Natural killer cell (primary cell): ENCODE measurements at regions not wholly inside any gene's neighbourhood (a gene's known extent, or its start where the extent isn't known, plus 50 kb on each side); places are given as distances from the start of the nearest gene placed in this dataset.
"Not testable (repeated sequence)": the region's sequence is repeated elsewhere in the genome, so short reads cannot be mapped to it uniquely, and the experiment has no call there.

ENCODE experiments used
- ATAC-seq, 3 donors: fragments of 150-1000 bp in 2 of 3; fragments of 200-7000 bp in 1 of 3; cut with Tn5 transposase; 1 replicate in 1 of 3; 2 replicates in 2 of 3; pipeline ENCODE4 v1.10.0; 2021; ENCODE audit warnings: mild to moderate bottlenecking in 2 of 3, moderate library complexity in 2 of 3
- DNase-seq, 2 donors: peaks; one replicate each; pipeline versions ENCODE4 v3.0.0 to v3.0.0-alpha.2; 2013 to 2021; ENCODE audit warnings: mixed read lengths in 1 of 2
- H3K27ac ChIP-seq: one replicate; pipeline ENCODE4 v1.5.1; 2013; ENCODE audit warnings: mild to moderate bottlenecking, low read length
- H3K27me3 ChIP-seq: one replicate; pipeline ENCODE4 v1.6.1; 2013; ENCODE audit warnings: low read length; ENCODE audit not compliant: control insufficient read depth, insufficient read depth
- H3K36me3 ChIP-seq: one replicate; pipeline ENCODE4 v1.6.1; 2013; ENCODE audit warnings: low read length; ENCODE audit not compliant: control insufficient read depth, insufficient read depth
- H3K4me1 ChIP-seq: one replicate; pipeline ENCODE4 v1.6.1; 2013; ENCODE audit warnings: low read length; ENCODE audit not compliant: control insufficient read depth, insufficient read depth
- H3K4me3 ChIP-seq: one replicate; pipeline ENCODE4 v1.5.1; 2013; ENCODE audit warnings: low read length
- H3K9me3 ChIP-seq: one replicate; pipeline ENCODE4 v1.6.1; 2013; ENCODE audit warnings: low read length; ENCODE audit not compliant: control insufficient read depth, insufficient read depth
- H3K27ac Mint-ChIP-seq, 2 donors: one replicate each; pipeline ENCODE4 v1.8.0; 2022; ENCODE audit warnings: mild to moderate bottlenecking in 2 of 2, mixed read lengths in 2 of 2, moderate library complexity in 1 of 2
- H3K27me3 Mint-ChIP-seq, 2 donors: one replicate each; pipeline ENCODE4 v1.8.0; 2022; ENCODE audit warnings: low read depth in 2 of 2, mixed read lengths in 2 of 2
- H3K36me3 Mint-ChIP-seq: one replicate; pipeline ENCODE4 v1.8.0; 2022; ENCODE audit warnings: mixed read lengths
- H3K4me1 Mint-ChIP-seq, 2 donors: one replicate each; pipeline ENCODE4 v1.8.0; 2022; ENCODE audit warnings: mixed read lengths in 2 of 2
- H3K4me3 Mint-ChIP-seq: one replicate; pipeline ENCODE4 v1.8.0; 2022; ENCODE audit warnings: mild to moderate bottlenecking, moderate library complexity, mixed read lengths
- H3K9me3 Mint-ChIP-seq, 2 donors: one replicate each; pipeline ENCODE4 v1.8.0; 2022; ENCODE audit warnings: mixed read lengths in 2 of 2
- CTCF ChIP-seq: fragments of 200-600 bp; IDR thresholded peaks from one replicate; pipeline ENCODE4 v1.8.0; 2022; ENCODE audit warnings: antibody characterized with exemption
- WGBS: methylation state at CpG from one replicate; pipeline ENCODE4 v1.1.7; 2013; ENCODE audit warnings: missing lambda C conversion rate; ENCODE audit not compliant: insufficient coverage; 5-methylcytosine and 5-hydroxymethylcytosine counted together
- intact Hi-C: fragments of 100-400 bp; cut with micrococcal nuclease; formaldehyde crosslinking; loops from one replicate; pipeline ENCODE4 v1.14.2; 2022

GRCh38 chr7:84730864-84731263 is 456.0 kb downstream of the SEMA3D start:
- H3K4me1 Mint-ChIP-seq, ATAC-seq, H3K4me3 ChIP-seq, H3K27ac Mint-ChIP-seq, H3K4me1 ChIP-seq, H3K9me3 ChIP-seq, H3K27ac ChIP-seq, H3K36me3 Mint-ChIP-seq, DNase-seq, H3K27me3 ChIP-seq, H3K36me3 ChIP-seq, H3K4me3 Mint-ChIP-seq, intact Hi-C loops, H3K27me3 Mint-ChIP-seq: not testable (repeated sequence)
- 42% methylated on average over 2 of the region's 4 CpGs for WGBS
- peaks cover 9 to 15% of the 10 kb centered on the region in 2 donors for H3K9me3 Mint-ChIP-seq

- no peak for ATAC-seq
- intact Hi-C loops: no loop called here
- Histone ChIP-seq H3K4me1 (no peaks in the 10 kb centered on the region), H3K27ac (no peak overlapping the region), H3K9me3 (no peaks in the 10 kb centered on the region), H3K4me3 (no peak overlapping the region), H3K27me3 (no peaks in the 10 kb centered on the region), H3K36me3 (no peaks in the 10 kb centered on the region)
- Mint-ChIP-seq H3K9me3 (peaks cover 17 to 21% of the 10 kb centered on the region in 2 donors), H3K36me3 (peaks cover 10% of the 10 kb centered on the region), H3K27ac (no peak overlapping the region), H3K4me3 (no peak overlapping the region), H3K4me1 (no peaks in the 10 kb centered on the region), H3K27me3 (no peaks in the 10 kb centered on the region)
- DNase-seq: no peak
- WGBS: 79% methylated on average over 1 of the region's 1 CpG
- no peak for TF ChIP-seq CTCF
Measured at GRCh38 chr7:84729284-84729683, 457.6 kb downstream of the SEMA3D start.

GRCh38 chr7:84722734-84723133 is 464.1 kb downstream of the SEMA3D start:
- no peak overlapping the region for H3K4me3 ChIP-seq
- no peak for TF ChIP-seq CTCF
- H3K27me3 Mint-ChIP-seq: no peaks in the 10 kb centered on the region
- no peak overlapping the region for H3K4me3 Mint-ChIP-seq
- no peaks in the 10 kb centered on the region for H3K36me3 ChIP-seq
- 93% methylated on average over 3 of the region's 3 CpGs for WGBS
- ATAC-seq (no peak), DNase-seq (no peak)
- no peaks in the 10 kb centered on the region for H3K4me1 ChIP-seq
- intact Hi-C loops: no loop called here
- peaks cover 4% of the 10 kb centered on the region for H3K9me3 ChIP-seq
- H3K4me1 Mint-ChIP-seq: no peaks in the 10 kb centered on the region
- H3K9me3 Mint-ChIP-seq: peaks cover 14 to 20% of the 10 kb centered on the region in 2 donors
- H3K27ac ChIP-seq: no peak overlapping the region
- no peaks in the 10 kb centered on the region for H3K27me3 ChIP-seq
- H3K27ac Mint-ChIP-seq: no peak overlapping the region
- peaks cover 10% of the 10 kb centered on the region for H3K36me3 Mint-ChIP-seq

GRCh38 chr7:84722086-84722485 is 464.8 kb downstream of the SEMA3D start:
- Mint-ChIP-seq H3K36me3 (peaks cover 10% of the 10 kb centered on the region), H3K9me3 (peaks cover 14 to 19% of the 10 kb centered on the region in 2 donors), H3K4me3 (no peak overlapping the region), H3K4me1 (no peaks in the 10 kb centered on the region), H3K27me3 (no peaks in the 10 kb centered on the region), H3K27ac (no peak overlapping the region)
- Histone ChIP-seq H3K4me3 (no peak overlapping the region), H3K9me3 (peaks cover 4% of the 10 kb centered on the region), H3K27ac (no peak overlapping the region), H3K36me3 (no peaks in the 10 kb centered on the region), H3K4me1 (no peaks in the 10 kb centered on the region), H3K27me3 (no peaks in the 10 kb centered on the region)
- ATAC-seq (no peak), DNase-seq (no peak)
- intact Hi-C loops: no loop called here
- WGBS: 75% methylated on average over 1 of the region's 3 CpGs
- no peak for TF ChIP-seq CTCF
